Adrenal gland (tissue), 5 donors: ENCODE measurements at regions not wholly inside any gene's neighbourhood (a gene's known extent, or its start where the extent isn't known, plus 50 kb on each side); places are given as distances from the start of the nearest gene placed in this dataset.
"Not testable (repeated sequence)": the region's sequence is repeated elsewhere in the genome, so short reads cannot be mapped to it uniquely, and the experiment has no call there.

Experiments
- POLR2A ChIP-seq, 2 donors: fragments of 450-650 bp; IDR thresholded peaks; one replicate each; pipeline ENCODE4 v1.6.1; 2017; ENCODE audit warnings: antibody characterized with exemption in 2 of 2, mild to moderate bottlenecking in 2 of 2, moderate library complexity in 1 of 2
- TF ChIP-seq, protein P1 (sequence below), 6 experiments: fragments of 450-650 bp in 4 of 6; fragments of 200-600 bp in 2 of 6; sonication (generic) in 1 of 6; IDR thresholded peaks; 1 replicate in 5 of 6; 2 replicates in 1 of 6; pipeline versions ENCODE4 v1.5.1 to v1.8.0; 2016 to 2021; ENCODE audit warnings: antibody characterized with exemption in 6 of 6, mild to moderate bottlenecking in 2 of 6, moderate library complexity in 1 of 6
- donor health status: DM: no; HTN: no; CAD: no.

DNA sequence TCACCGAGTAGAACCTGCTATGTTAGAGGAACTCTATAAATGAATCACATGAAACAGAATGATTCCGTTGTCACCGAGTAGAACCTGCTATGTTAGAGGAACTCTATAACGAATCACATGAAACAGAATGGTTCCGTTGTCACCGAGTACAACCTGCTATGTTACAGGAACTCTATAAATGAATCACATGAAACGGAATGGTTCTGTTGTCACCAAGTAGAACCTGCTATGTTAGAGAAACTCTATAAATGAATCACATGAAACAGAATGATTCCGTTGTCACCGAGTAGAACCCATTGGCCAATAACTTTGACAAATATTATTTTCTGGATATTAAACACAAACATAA is 309.1 kb upstream of the FRG1 start:
- TF ChIP-seq, protein P1, sequence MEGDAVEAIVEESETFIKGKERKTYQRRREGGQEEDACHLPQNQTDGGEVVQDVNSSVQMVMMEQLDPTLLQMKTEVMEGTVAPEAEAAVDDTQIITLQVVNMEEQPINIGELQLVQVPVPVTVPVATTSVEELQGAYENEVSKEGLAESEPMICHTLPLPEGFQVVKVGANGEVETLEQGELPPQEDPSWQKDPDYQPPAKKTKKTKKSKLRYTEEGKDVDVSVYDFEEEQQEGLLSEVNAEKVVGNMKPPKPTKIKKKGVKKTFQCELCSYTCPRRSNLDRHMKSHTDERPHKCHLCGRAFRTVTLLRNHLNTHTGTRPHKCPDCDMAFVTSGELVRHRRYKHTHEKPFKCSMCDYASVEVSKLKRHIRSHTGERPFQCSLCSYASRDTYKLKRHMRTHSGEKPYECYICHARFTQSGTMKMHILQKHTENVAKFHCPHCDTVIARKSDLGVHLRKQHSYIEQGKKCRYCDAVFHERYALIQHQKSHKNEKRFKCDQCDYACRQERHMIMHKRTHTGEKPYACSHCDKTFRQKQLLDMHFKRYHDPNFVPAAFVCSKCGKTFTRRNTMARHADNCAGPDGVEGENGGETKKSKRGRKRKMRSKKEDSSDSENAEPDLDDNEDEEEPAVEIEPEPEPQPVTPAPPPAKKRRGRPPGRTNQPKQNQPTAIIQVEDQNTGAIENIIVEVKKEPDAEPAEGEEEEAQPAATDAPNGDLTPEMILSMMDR (IDR thresholded peaks at IDR 0.05) = not testable (repeated sequence)
- TF ChIP-seq POLR2A (IDR thresholded peaks at IDR 0.05) = not testable (repeated sequence)
